ENCODE measurements at regions not wholly inside any gene's neighbourhood (a gene's known extent, or its start where the extent isn't known, plus 50 kb on each side); places are given as distances from the start of the nearest gene placed in this dataset.

DNA sequence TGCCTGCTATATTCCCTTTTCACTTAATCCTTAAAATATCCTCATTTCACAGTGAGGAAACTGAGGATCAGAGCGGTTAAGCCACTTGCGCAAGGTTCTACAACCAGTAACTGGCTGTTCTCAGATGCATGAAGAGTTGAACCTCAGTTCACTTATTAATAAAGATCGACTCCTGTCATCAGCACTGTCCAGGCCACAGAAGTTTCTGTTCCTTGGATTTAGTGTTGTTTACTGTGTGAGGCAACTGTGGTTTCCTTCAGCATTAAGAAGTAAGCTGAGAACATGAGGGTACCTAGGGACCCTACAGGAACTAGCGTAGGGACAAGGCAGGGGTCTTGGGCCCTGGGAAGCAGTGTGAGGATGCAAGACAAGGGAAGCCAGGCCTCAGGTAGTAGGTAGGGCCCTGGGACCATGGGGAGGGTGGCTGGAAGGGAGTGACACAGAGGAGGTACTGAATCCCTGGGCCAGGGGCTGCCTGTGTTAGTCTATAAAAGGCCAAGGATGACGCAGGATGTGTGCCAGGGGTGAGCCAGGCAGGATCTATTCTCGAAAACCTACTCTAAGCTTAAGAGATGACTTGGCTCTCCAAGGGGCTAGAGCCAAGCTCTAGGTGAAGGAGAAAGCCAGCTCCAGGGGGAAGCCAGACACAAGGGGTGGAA is 181.2 kb upstream of the CSF3R start:
- TF ChIP-seq, protein P1, sequence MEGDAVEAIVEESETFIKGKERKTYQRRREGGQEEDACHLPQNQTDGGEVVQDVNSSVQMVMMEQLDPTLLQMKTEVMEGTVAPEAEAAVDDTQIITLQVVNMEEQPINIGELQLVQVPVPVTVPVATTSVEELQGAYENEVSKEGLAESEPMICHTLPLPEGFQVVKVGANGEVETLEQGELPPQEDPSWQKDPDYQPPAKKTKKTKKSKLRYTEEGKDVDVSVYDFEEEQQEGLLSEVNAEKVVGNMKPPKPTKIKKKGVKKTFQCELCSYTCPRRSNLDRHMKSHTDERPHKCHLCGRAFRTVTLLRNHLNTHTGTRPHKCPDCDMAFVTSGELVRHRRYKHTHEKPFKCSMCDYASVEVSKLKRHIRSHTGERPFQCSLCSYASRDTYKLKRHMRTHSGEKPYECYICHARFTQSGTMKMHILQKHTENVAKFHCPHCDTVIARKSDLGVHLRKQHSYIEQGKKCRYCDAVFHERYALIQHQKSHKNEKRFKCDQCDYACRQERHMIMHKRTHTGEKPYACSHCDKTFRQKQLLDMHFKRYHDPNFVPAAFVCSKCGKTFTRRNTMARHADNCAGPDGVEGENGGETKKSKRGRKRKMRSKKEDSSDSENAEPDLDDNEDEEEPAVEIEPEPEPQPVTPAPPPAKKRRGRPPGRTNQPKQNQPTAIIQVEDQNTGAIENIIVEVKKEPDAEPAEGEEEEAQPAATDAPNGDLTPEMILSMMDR (IDR thresholded peaks at IDR 0.05; ENCODE audit: low read depth, low read length, missing input control) = no peak
- TF ChIP-seq RAD21 (IDR thresholded peaks at IDR 0.05) (no peak), RXRA (IDR thresholded peaks at IDR 0.05) (no peak), EGR1 (IDR thresholded peaks at IDR 0.05; ENCODE audit: low read depth in 2 of 2) (no peak), GABPA (IDR thresholded peaks at IDR 0.05 in 1 of 2, conservative IDR thresholded peaks at IDR 0.05 in 1 of 2) (no peak), YY1 (IDR thresholded peaks at IDR 0.05) (no peak), JUND (IDR thresholded peaks at IDR 0.05) (no peak), NR2F2 (IDR thresholded peaks at IDR 0.05) (no peak), SP1 (IDR thresholded peaks at IDR 0.05) (no peak)
- TF ChIP-seq, protein P2, sequence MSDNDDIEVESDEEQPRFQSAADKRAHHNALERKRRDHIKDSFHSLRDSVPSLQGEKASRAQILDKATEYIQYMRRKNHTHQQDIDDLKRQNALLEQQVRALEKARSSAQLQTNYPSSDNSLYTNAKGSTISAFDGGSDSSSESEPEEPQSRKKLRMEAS (IDR thresholded peaks at IDR 0.05) = no peak
- TF ChIP-seq, protein P3, sequence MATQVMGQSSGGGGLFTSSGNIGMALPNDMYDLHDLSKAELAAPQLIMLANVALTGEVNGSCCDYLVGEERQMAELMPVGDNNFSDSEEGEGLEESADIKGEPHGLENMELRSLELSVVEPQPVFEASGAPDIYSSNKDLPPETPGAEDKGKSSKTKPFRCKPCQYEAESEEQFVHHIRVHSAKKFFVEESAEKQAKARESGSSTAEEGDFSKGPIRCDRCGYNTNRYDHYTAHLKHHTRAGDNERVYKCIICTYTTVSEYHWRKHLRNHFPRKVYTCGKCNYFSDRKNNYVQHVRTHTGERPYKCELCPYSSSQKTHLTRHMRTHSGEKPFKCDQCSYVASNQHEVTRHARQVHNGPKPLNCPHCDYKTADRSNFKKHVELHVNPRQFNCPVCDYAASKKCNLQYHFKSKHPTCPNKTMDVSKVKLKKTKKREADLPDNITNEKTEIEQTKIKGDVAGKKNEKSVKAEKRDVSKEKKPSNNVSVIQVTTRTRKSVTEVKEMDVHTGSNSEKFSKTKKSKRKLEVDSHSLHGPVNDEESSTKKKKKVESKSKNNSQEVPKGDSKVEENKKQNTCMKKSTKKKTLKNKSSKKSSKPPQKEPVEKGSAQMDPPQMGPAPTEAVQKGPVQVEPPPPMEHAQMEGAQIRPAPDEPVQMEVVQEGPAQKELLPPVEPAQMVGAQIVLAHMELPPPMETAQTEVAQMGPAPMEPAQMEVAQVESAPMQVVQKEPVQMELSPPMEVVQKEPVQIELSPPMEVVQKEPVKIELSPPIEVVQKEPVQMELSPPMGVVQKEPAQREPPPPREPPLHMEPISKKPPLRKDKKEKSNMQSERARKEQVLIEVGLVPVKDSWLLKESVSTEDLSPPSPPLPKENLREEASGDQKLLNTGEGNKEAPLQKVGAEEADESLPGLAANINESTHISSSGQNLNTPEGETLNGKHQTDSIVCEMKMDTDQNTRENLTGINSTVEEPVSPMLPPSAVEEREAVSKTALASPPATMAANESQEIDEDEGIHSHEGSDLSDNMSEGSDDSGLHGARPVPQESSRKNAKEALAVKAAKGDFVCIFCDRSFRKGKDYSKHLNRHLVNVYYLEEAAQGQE (IDR thresholded peaks at IDR 0.05) = no peak
- TF ChIP-seq, protein P4, sequence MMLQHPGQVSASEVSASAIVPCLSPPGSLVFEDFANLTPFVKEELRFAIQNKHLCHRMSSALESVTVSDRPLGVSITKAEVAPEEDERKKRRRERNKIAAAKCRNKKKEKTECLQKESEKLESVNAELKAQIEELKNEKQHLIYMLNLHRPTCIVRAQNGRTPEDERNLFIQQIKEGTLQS (IDR thresholded peaks at IDR 0.05) = no peak

Data from liver (tissue), 3 donors.